ENCODE measurements at regions not wholly inside any gene's neighbourhood (a gene's known extent, or its start where the extent isn't known, plus 50 kb on each side); places are given as distances from the start of the nearest gene placed in this dataset.

DNA sequence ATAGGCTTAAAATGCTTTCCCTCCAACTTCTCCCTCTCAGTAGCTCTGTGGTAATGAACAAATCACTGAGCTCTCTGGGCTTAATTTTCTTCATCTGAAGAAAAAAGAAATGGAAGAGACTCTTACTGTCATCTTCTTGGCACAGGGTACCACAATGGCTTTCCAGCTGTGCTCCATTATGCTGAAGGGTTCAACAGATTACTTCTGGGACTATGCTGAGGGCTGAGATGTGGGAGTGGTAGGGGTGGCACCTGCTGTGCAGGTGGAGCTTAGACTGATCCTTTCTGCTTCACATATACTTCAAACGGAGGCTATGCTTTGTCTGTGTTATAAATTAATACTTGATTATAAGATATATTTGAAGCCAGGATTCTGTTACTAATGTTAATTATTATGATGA is 840.2 kb upstream of the C9orf72 start:
- TF ChIP-seq, protein P1, sequence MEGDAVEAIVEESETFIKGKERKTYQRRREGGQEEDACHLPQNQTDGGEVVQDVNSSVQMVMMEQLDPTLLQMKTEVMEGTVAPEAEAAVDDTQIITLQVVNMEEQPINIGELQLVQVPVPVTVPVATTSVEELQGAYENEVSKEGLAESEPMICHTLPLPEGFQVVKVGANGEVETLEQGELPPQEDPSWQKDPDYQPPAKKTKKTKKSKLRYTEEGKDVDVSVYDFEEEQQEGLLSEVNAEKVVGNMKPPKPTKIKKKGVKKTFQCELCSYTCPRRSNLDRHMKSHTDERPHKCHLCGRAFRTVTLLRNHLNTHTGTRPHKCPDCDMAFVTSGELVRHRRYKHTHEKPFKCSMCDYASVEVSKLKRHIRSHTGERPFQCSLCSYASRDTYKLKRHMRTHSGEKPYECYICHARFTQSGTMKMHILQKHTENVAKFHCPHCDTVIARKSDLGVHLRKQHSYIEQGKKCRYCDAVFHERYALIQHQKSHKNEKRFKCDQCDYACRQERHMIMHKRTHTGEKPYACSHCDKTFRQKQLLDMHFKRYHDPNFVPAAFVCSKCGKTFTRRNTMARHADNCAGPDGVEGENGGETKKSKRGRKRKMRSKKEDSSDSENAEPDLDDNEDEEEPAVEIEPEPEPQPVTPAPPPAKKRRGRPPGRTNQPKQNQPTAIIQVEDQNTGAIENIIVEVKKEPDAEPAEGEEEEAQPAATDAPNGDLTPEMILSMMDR (conservative IDR thresholded peaks at IDR 0.05; ENCODE audit: low read depth, low read length), result no peak
- TF ChIP-seq RCOR1 (IDR thresholded peaks at IDR 0.05; ENCODE audit: insufficient replicate concordance, low read length) (no peak), CEBPB (IDR thresholded peaks at IDR 0.05; ENCODE audit: low read depth, low read length) (no peak), POLR2A (IDR thresholded peaks at IDR 0.05; ENCODE audit: low read depth, low read length) (no peak), RAD21 (IDR thresholded peaks at IDR 0.05; ENCODE audit: low read length) (no peak), MAFK (IDR thresholded peaks at IDR 0.05; ENCODE audit: low read depth, low read length) (no peak), RFX5 (IDR thresholded peaks at IDR 0.05; ENCODE audit: low read depth, low read length) (no peak)
- TF ChIP-seq, protein P2, sequence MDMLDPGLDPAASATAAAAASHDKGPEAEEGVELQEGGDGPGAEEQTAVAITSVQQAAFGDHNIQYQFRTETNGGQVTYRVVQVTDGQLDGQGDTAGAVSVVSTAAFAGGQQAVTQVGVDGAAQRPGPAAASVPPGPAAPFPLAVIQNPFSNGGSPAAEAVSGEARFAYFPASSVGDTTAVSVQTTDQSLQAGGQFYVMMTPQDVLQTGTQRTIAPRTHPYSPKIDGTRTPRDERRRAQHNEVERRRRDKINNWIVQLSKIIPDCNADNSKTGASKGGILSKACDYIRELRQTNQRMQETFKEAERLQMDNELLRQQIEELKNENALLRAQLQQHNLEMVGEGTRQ (IDR thresholded peaks at IDR 0.05; ENCODE audit: low read depth, low read length), result no peak
